GM12875 (cell line): ENCODE measurements at regions not wholly inside any gene's neighbourhood (a gene's known extent, or its start where the extent isn't known, plus 50 kb on each side); places are given as distances from the start of the nearest gene placed in this dataset.
"Not testable (repeated sequence)": the region's sequence is repeated elsewhere in the genome, so short reads cannot be mapped to it uniquely, and the experiment has no call there.

Source experiments
- H3K4me3 ChIP-seq: one replicate; pipeline ENCODE4 v1.5.1; 2011; ENCODE audit warnings: low read depth, low read length, control low read depth
- TF ChIP-seq, protein P1 (sequence below): IDR thresholded peaks from 2 replicates; pipeline ENCODE4 v1.5.1; 2011; ENCODE audit warnings: low read depth, mild to moderate bottlenecking, control low read depth, inconsistent platforms, low read length, moderate library complexity, borderline replicate concordance; ENCODE audit not compliant: insufficient read depth

DNA sequence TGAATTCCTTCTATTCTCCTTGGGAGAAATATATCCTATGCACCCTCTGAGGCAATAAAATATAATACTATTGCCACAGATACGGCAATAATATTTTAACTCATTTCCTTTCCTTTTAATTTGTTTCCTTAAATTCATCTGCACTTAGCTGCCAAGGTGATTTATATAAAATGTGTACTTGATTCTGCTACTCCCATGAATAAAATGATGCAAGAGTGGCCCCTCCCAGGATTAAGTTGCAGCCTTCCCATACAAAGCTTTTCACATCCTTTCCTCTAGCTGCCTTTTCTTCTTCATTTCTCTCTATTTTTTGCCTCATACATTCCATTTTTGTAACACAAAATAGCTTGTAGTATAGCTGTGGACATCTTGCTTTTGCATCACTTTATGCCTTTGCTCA, 464.1 kb upstream of the ZEB2 start:
- TF ChIP-seq, protein P1, sequence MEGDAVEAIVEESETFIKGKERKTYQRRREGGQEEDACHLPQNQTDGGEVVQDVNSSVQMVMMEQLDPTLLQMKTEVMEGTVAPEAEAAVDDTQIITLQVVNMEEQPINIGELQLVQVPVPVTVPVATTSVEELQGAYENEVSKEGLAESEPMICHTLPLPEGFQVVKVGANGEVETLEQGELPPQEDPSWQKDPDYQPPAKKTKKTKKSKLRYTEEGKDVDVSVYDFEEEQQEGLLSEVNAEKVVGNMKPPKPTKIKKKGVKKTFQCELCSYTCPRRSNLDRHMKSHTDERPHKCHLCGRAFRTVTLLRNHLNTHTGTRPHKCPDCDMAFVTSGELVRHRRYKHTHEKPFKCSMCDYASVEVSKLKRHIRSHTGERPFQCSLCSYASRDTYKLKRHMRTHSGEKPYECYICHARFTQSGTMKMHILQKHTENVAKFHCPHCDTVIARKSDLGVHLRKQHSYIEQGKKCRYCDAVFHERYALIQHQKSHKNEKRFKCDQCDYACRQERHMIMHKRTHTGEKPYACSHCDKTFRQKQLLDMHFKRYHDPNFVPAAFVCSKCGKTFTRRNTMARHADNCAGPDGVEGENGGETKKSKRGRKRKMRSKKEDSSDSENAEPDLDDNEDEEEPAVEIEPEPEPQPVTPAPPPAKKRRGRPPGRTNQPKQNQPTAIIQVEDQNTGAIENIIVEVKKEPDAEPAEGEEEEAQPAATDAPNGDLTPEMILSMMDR, result no peak
- H3K4me3 ChIP-seq, result no peak overlapping the region

GRCh38 chr2:144983107-144983506, 463.2 kb upstream of the ZEB2 start:
- H3K4me3 ChIP-seq, result no peak overlapping the region
- TF ChIP-seq, protein P1, result no peak

DNA sequence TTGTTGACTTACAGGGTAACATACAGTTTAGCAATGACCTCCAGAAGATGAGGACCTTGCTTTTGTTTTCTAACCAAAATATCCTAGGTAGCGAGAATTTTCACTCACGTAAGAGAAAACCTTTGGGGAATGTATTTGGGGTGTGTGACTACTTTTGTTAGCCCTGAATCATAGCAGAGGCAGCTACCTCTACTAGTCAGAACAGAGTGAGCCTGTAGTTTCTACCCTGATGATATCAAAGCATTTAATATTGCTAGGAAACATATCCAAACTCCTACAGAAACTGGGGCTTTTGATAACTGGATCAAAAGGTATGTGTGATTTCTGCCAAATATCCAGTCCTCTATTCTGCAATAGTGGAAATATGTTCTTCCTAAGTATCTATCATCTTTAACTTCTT, 462.6 kb upstream of the ZEB2 start:
- H3K4me3 ChIP-seq, result no peak overlapping the region
- TF ChIP-seq, protein P1, result no peak

DNA sequence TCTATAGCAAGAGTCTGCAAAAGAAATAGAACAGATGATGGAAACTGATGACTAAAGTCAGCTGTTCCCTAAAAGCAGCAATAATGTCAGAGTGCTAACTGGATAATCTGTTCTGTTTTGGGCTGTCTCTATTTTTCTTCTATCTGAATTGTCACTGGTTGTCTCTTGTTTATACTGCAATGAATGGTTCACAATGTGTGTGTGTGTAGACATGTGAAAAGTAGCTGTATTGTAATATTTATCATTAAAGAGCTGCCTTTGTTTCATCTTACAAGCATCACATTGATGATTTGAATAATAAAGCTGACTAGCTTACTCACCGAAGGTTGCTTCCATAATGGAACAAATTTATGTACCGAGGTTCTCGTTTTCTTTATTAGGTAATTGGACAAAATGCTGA, 456.0 kb upstream of the ZEB2 start:
- H3K4me3 ChIP-seq, result no peak overlapping the region
- TF ChIP-seq, protein P1, result no peak

GRCh38 chr2:144972676-144973075, 452.8 kb upstream of the ZEB2 start:
- H3K4me3 ChIP-seq, result no peak overlapping the region
- TF ChIP-seq, protein P1, result no peak

DNA sequence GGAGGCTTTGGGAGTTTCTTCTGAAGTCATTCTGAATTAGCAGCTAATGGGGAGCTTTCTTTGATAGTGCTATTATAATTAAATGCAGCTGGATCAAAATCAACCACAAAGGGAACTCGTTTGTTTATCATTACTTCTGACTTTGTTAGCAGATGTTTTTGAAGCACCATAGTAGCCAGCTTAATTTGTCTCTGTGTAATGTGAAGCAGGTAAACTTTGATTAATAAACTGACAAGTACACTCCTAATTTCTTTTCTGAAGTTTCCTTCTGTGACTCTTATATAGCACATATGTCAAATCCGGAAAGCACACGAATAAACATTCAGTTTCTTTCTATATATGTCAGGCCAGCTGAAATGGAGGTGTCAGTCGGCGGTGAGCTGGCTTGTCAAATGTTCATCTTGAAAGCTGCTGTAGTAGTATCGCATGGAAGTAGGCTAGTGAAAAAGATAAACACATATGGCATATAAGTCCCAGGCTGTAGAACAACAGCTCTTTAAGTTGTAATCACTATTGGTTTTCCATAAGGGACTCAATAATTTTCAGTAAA, 451.9 kb upstream of the ZEB2 start:
- TF ChIP-seq, protein P1, result no peak
- H3K4me3 ChIP-seq, result no peak overlapping the region

GRCh38 chr2:144970410-144970809, 450.5 kb upstream of the ZEB2 start:
- not testable (repeated sequence) for H3K4me3 ChIP-seq

DNA sequence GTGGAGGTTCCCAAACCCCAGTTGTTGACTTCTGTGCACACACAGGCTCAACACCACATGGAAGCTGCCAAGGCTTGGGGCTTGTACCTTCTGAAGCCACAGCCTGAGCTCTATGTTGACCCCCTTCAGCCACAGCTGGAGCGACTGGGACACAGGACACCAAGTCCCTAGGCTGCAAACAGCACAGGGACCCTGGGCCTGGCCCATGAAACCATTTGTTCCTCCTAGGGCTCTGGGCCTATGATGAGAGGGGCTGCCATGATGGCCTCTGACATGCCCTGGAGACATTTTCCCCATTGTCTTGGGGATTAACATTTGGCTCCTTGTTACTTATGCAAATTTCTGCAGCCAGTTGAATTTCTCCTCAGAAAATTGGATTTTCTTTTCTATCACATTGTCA, 449.6 kb upstream of the ZEB2 start:
- H3K4me3 ChIP-seq, result not testable (repeated sequence)
